ENCODE measurements at regions not wholly inside any gene's neighbourhood (a gene's known extent, or its start where the extent isn't known, plus 50 kb on each side); places are given as distances from the start of the nearest gene placed in this dataset.
A peak's percentile ranks its signal among the peaks of the same experiment; 100 is the strongest.

GRCh38 chrX:455673-456072 is 69.0 kb upstream of the PPP2R3B start:
- no peak overlapping the region for H3K4me3 ChIP-seq (ENCODE audit: low read depth, poor library complexity, severe bottlenecking)
- DNase-seq (ENCODE audit: low spot score in 2 of 2): peak in 1 of 2 donors; percentile 58
- WGBS, 2 donors: 39 to 54% methylated on average over 9 of the region's 9 CpGs
- no peak for TF ChIP-seq POLR2A (IDR thresholded peaks at IDR 0.05)
- TF ChIP-seq CTCF (IDR thresholded peaks at IDR 0.05): no peak
- intact Hi-C loops (cut with DNase I; ENCODE audit: low total_unique reads): no loop called here

GRCh38 chrX:456146-456545 is 69.4 kb upstream of the PPP2R3B start:
- no peak for DNase-seq (ENCODE audit: low spot score in 2 of 2)
- intact Hi-C loops (cut with DNase I; ENCODE audit: low total_unique reads): no loop called here
- H3K4me3 ChIP-seq (ENCODE audit: low read depth, poor library complexity, severe bottlenecking): no peak overlapping the region
- TF ChIP-seq CTCF (IDR thresholded peaks at IDR 0.05) (no peak), POLR2A (IDR thresholded peaks at IDR 0.05) (no peak)

GRCh38 chrX:456551-457291 is 70.0 kb upstream of the PPP2R3B start:
- peak in 1 of 2 donors; percentile 3 for DNase-seq (ENCODE audit: low spot score in 2 of 2)
- no peak overlapping the region for H3K4me3 ChIP-seq (ENCODE audit: low read depth, poor library complexity, severe bottlenecking)
- 64 to 70% methylated on average over 5 of the region's 5 CpGs for WGBS, 2 donors
- TF ChIP-seq CTCF (IDR thresholded peaks at IDR 0.05) (no peak), POLR2A (IDR thresholded peaks at IDR 0.05) (no peak)
- intact Hi-C loops (cut with DNase I; ENCODE audit: low total_unique reads): no loop called here

GRCh38 chrX:457292-457679 is 70.6 kb upstream of the PPP2R3B start:
- WGBS, 2 donors: 82 to 84% methylated on average over 2 of the region's 2 CpGs
- DNase-seq (ENCODE audit: low spot score in 2 of 2): no peak
- TF ChIP-seq POLR2A (IDR thresholded peaks at IDR 0.05) (no peak), CTCF (IDR thresholded peaks at IDR 0.05) (no peak)
- intact Hi-C loops (cut with DNase I; ENCODE audit: low total_unique reads): no loop called here
- no peak overlapping the region for H3K4me3 ChIP-seq (ENCODE audit: low read depth, poor library complexity, severe bottlenecking)

- no peak overlapping the region for H3K4me3 ChIP-seq (ENCODE audit: low read depth, poor library complexity, severe bottlenecking)
- DNase-seq (ENCODE audit: low spot score in 2 of 2): peak in 1 of 2 donors; percentile 63
- 91% methylated on average over 19 to 20 of the region's 20 CpGs for WGBS, 2 donors
- TF ChIP-seq CTCF (IDR thresholded peaks at IDR 0.05) (no peak), POLR2A (IDR thresholded peaks at IDR 0.05) (no peak)
- intact Hi-C loops (cut with DNase I; ENCODE audit: low total_unique reads): no loop called here
These were observed 71.9 kb upstream of the PPP2R3B start for GRCh38 chrX:458631-459061.

- WGBS, 2 donors: 37 to 72% methylated on average over 20 of the region's 20 CpGs
- DNase-seq (ENCODE audit: low spot score in 2 of 2): peak in 1 of 2 donors; percentile 70
- TF ChIP-seq CTCF (IDR thresholded peaks at IDR 0.05) (no peak), POLR2A (IDR thresholded peaks at IDR 0.05) (no peak)
- intact Hi-C loops (cut with DNase I; ENCODE audit: low total_unique reads): no loop called here
- H3K4me3 ChIP-seq (ENCODE audit: low read depth, poor library complexity, severe bottlenecking): no peak overlapping the region
These were observed 72.9 kb upstream of the PPP2R3B start for GRCh38 chrX:459611-460010.

Data from lower leg skin (tissue), 4 donors.